ENCODE measurements at regions not wholly inside any gene's neighbourhood (a gene's known extent, or its start where the extent isn't known, plus 50 kb on each side); places are given as distances from the start of the nearest gene placed in this dataset.

- TF ChIP-seq CTCF (IDR thresholded peaks at IDR 0.05; ENCODE audit: low read length) (no peak), EZH2 (IDR thresholded peaks at IDR 0.05; ENCODE audit: borderline replicate concordance, low read length) (no peak)
Observed at GRCh38 chr6:114514170-114514569, 171.3 kb upstream of the HS3ST5 start.

Data from OCI-LY1 (cell line).